ENCODE measurements at regions not wholly inside any gene's neighbourhood (a gene's known extent, or its start where the extent isn't known, plus 50 kb on each side); places are given as distances from the start of the nearest gene placed in this dataset.

GRCh38 chr5:39475159-39475571 is 50.4 kb upstream of the DAB2 start:
- no peaks in the 10 kb centered on the region for H3K27me3 Mint-ChIP-seq (ENCODE audit: insufficient read depth, unreplicated experiment)
- intact Hi-C loops (cut with micrococcal nuclease): no loop called here
- DNase-seq (ENCODE audit: unreplicated experiment): no peak
- ChIA-PET POLR2A (no interaction called here), CTCF (interaction anchor here (1.6 kb wide), 1 partner anchor 99 kb away, joined by 10 read pairs; no protein-coding TSS in a partner anchor)
- no peaks in the 10 kb centered on the region for H3K4me1 Mint-ChIP-seq (ENCODE audit: insufficient read depth, unreplicated experiment)
- H3K4me3 Mint-ChIP-seq (ENCODE audit: unreplicated experiment): no peak overlapping the region
- BruUV-seq (replicated peaks): no TSS peak
- no peaks in the 10 kb centered on the region for H3K9me3 Mint-ChIP-seq (ENCODE audit: unreplicated experiment)
- no peak for TF ChIP-seq CTCF (IDR thresholded peaks at IDR 0.05; ENCODE audit: unreplicated experiment)
- H3K36me3 Mint-ChIP-seq (ENCODE audit: insufficient read depth, unreplicated experiment): no peaks in the 10 kb centered on the region
- no peak overlapping the region for H3K27ac Mint-ChIP-seq (ENCODE audit: low read depth, unreplicated experiment)

All from MCF 10A (cell line).